HEK293 (cell line): ENCODE measurements at regions not wholly inside any gene's neighbourhood (a gene's known extent, or its start where the extent isn't known, plus 50 kb on each side); places are given as distances from the start of the nearest gene placed in this dataset.

Experiments
- CTCF ChIA-PET: fragments of 350-600 bp; formaldehyde crosslinking; extraction: SDS; loops from one replicate; lab custom pipeline; 2021; ENCODE audit warnings: antibody characterized with exemption; lab: Yijun Ruan, JAX
- POLR2A ChIA-PET: fragments of 300-600 bp; formaldehyde crosslinking; extraction: SDS; loops from one replicate; lab custom pipeline; 2020; ENCODE audit warnings: antibody characterized with exemption, inconsistent platforms; lab: Yijun Ruan, JAX
- H3K27ac ChIP-seq: fragments of 200-500 bp; sonication (Bioruptor generic); 2 replicates; pipeline ENCODE4 v1.5.1; 2014; ENCODE audit warnings: low read depth, low read length, control low read depth, inconsistent platforms; ENCODE audit errors: extremely low read depth
- H3K36me3 ChIP-seq, 2 experiments: fragments of 200-500 bp in 1 of 2; sonication (Bioruptor generic) in 1 of 2; 1 replicate in 1 of 2; 2 replicates in 1 of 2; pipeline ENCODE4 v1.5.1; 2014 to 2017; ENCODE audit warnings: inconsistent platforms in 2 of 2, low read length in 2 of 2; ENCODE audit not compliant: control insufficient read depth in 2 of 2, insufficient read depth in 1 of 2
- H3K4me1 ChIP-seq: fragments of 200-500 bp; sonication (Bioruptor generic); 2 replicates; pipeline ENCODE4 v1.5.1; 2014; ENCODE audit warnings: mild to moderate bottlenecking, low read length, inconsistent platforms; ENCODE audit not compliant: control insufficient read depth, insufficient read depth
- H3K4me3 ChIP-seq: 2 replicates; pipeline ENCODE4 v1.5.1; 2011; ENCODE audit warnings: low read depth, mild to moderate bottlenecking, control low read depth, low read length, moderate library complexity
- H3K9me3 ChIP-seq: fragments of 200-500 bp; sonication (Bioruptor generic); 2 replicates; pipeline ENCODE4 v1.5.1; 2014; ENCODE audit warnings: low read depth, low read length, inconsistent platforms; ENCODE audit not compliant: control insufficient read depth, insufficient read depth
- KLF16 ChIP-seq: fragments of 450-650 bp; formaldehyde crosslinking; IDR thresholded peaks from 2 replicates; pipeline ENCODE4 v1.5.1; 2017; ENCODE audit warnings: missing biosample characterization, missing genetic modification characterization
- MYNN ChIP-seq: fragments of 450-650 bp; formaldehyde crosslinking; IDR thresholded peaks from 2 replicates; pipeline ENCODE4 v1.5.1; 2016; ENCODE audit warnings: missing biosample characterization, missing genetic modification characterization, borderline replicate concordance
- OVOL3 ChIP-seq: fragments of 450-650 bp; formaldehyde crosslinking; IDR thresholded peaks from 2 replicates; pipeline ENCODE4 v1.5.1; 2016; ENCODE audit warnings: missing biosample characterization, missing genetic modification characterization
- PBX3 ChIP-seq: sonication (generic); formaldehyde crosslinking; IDR thresholded peaks from 2 replicates; pipeline ENCODE4 v1.8.1; 2022; ENCODE audit warnings: mild to moderate bottlenecking, moderate library complexity, missing genetic modification reagents
- SALL2 ChIP-seq: fragments of 450-650 bp; formaldehyde crosslinking; IDR thresholded peaks from 2 replicates; pipeline ENCODE4 v1.5.0; 2017; ENCODE audit warnings: missing biosample characterization, mild to moderate bottlenecking, missing genetic modification characterization, borderline replicate concordance
- SCRT1 ChIP-seq: fragments of 450-650 bp; formaldehyde crosslinking; IDR thresholded peaks from 2 replicates; pipeline ENCODE4 v1.5.1; 2016; ENCODE audit warnings: missing biosample characterization, missing genetic modification characterization, borderline replicate concordance
- SCRT2 ChIP-seq: fragments of 450-650 bp; formaldehyde crosslinking; IDR thresholded peaks from 2 replicates; pipeline ENCODE4 v1.5.1; 2016; ENCODE audit warnings: missing biosample characterization, missing genetic modification characterization
- ZBTB11 ChIP-seq: fragments of 450-650 bp; formaldehyde crosslinking; conservative IDR thresholded peaks from 2 replicates; pipeline ENCODE4 v1.5.1; 2016; ENCODE audit warnings: low read depth, missing biosample characterization, missing genetic modification characterization
- ZBTB6 ChIP-seq: fragments of 450-650 bp; formaldehyde crosslinking; IDR thresholded peaks from 2 replicates; pipeline ENCODE4 v1.5.1; 2017; ENCODE audit warnings: missing biosample characterization, missing genetic modification characterization
- ZIC2 ChIP-seq: fragments of 450-650 bp; formaldehyde crosslinking; IDR thresholded peaks from 2 replicates; pipeline ENCODE4 v1.5.1; 2016; ENCODE audit warnings: missing biosample characterization, missing genetic modification characterization
- ZNF155 ChIP-seq: fragments of 450-650 bp; formaldehyde crosslinking; IDR thresholded peaks from 2 replicates; pipeline ENCODE4 v1.5.1; 2016; ENCODE audit warnings: missing biosample characterization, missing genetic modification characterization
- ZNF169 ChIP-seq: fragments of 450-650 bp; formaldehyde crosslinking; IDR thresholded peaks from 2 replicates; pipeline ENCODE4 v1.5.1; 2016; ENCODE audit warnings: missing biosample characterization, missing genetic modification characterization
- ZNF311 ChIP-seq: fragments of 450-650 bp; formaldehyde crosslinking; IDR thresholded peaks from 2 replicates; pipeline ENCODE4 v1.5.1; 2017; ENCODE audit warnings: missing biosample characterization, missing genetic modification characterization, borderline replicate concordance
- ZNF341 ChIP-seq: fragments of 450-650 bp; formaldehyde crosslinking; IDR thresholded peaks from 2 replicates; pipeline ENCODE4; 2016; ENCODE audit warnings: low read depth, missing biosample characterization, missing genetic modification characterization
- ZNF518A ChIP-seq: fragments of 450-650 bp; formaldehyde crosslinking; conservative IDR thresholded peaks from 2 replicates; pipeline ENCODE4 v1.5.1; 2016; ENCODE audit warnings: low read depth, missing biosample characterization, missing genetic modification characterization
- ZNF621 ChIP-seq: fragments of 450-650 bp; formaldehyde crosslinking; IDR thresholded peaks from 2 replicates; pipeline ENCODE4 v1.5.1; 2017; ENCODE audit warnings: missing biosample characterization, missing genetic modification characterization
- ZNF707 ChIP-seq: fragments of 450-650 bp; formaldehyde crosslinking; IDR thresholded peaks from 2 replicates; pipeline ENCODE4 v1.5.1; 2016; ENCODE audit warnings: missing biosample characterization, missing genetic modification characterization
- ZNF747 ChIP-seq: fragments of 450-650 bp; formaldehyde crosslinking; IDR thresholded peaks from 2 replicates; pipeline ENCODE4 v1.5.1; 2016; ENCODE audit warnings: missing biosample characterization, missing genetic modification characterization
- ZSCAN23 ChIP-seq: fragments of 450-650 bp; formaldehyde crosslinking; IDR thresholded peaks from 2 replicates; pipeline ENCODE4 v1.5.1; 2016; ENCODE audit warnings: missing biosample characterization, missing genetic modification characterization
- ZXDB ChIP-seq: fragments of 450-650 bp; formaldehyde crosslinking; IDR thresholded peaks from 2 replicates; pipeline ENCODE4 v1.5.1; 2016; ENCODE audit warnings: missing biosample characterization, missing genetic modification characterization

- no peak for TF ChIP-seq ZNF518A
Measured at GRCh38 chr14:78023112-78023511, 147.1 kb upstream of the NRXN3 start (continued).

- POLR2A ChIA-PET = interaction anchor here (0.6 kb wide), 1 partner anchor 17 kb away, joined by 4 read pairs; no protein-coding TSS in a partner anchor
- CTCF ChIA-PET = no interaction called here
- no peaks in the 10 kb centered on the region for H3K9me3 ChIP-seq
- TF ChIP-seq SALL2 (tag by site-specific recombination) (no peak), PBX3 (CRISPR knock-in tag) (no peak), ZXDB (tag by site-specific recombination) (no peak), SCRT1 (tag by site-specific recombination) (no peak), ZSCAN23 (tag by site-specific recombination) (no peak), MYNN (tag by site-specific recombination) (no peak), ZNF747 (tag by site-specific recombination) (no peak), ZNF311 (tag by site-specific recombination) (no peak), ZNF707 (tag by site-specific recombination) (no peak), ZBTB11 (tag by site-specific recombination) (no peak), OVOL3 (tag by site-specific recombination) (no peak)
- TF ChIP-seq, all 188 proteins: peak for 0
- Histone ChIP-seq H3K4me1 (no peaks in the 10 kb centered on the region), H3K36me3 (no peaks in the 10 kb centered on the region), H3K27ac (no peak overlapping the region), H3K4me3 (no peak overlapping the region)
Measured at GRCh38 chr14:78028471-78028870, 141.7 kb upstream of the NRXN3 start.

- POLR2A ChIA-PET = no interaction called here
- CTCF ChIA-PET = interaction anchor here (1.3 kb wide), 1 partner anchor 8 kb away, joined by 4 read pairs; no protein-coding TSS in a partner anchor
- no peak overlapping the region for H3K27ac ChIP-seq
Measured at GRCh38 chr14:78029601-78030372, 140.4 kb upstream of the NRXN3 start.

More at GRCh38 chr14:78029601-78030372, 140.4 kb upstream of the NRXN3 start:
- no peaks in the 10 kb centered on the region for H3K36me3 ChIP-seq
- TF ChIP-seq ZNF341 (tag by site-specific recombination) (no peak), KLF16 (no peak), ZIC2 (tag by site-specific recombination) (peak; percentile 47; the same call in 1 of the 2 replicates), ZBTB6 (tag by site-specific recombination) (no peak), ZNF169 (tag by site-specific recombination) (no peak), SALL2 (tag by site-specific recombination) (no peak), SCRT2 (tag by site-specific recombination) (no peak), ZNF621 (tag by site-specific recombination) (no peak), ZNF155 (tag by site-specific recombination) (no peak)
- H3K4me3 ChIP-seq = no peak overlapping the region
- H3K4me1 ChIP-seq = no peaks in the 10 kb centered on the region
- H3K9me3 ChIP-seq = no peaks in the 10 kb centered on the region
